EL (cell line): ENCODE measurements at regions not wholly inside any gene's neighbourhood (a gene's known extent, or its start where the extent isn't known, plus 50 kb on each side); places are given as distances from the start of the nearest gene placed in this dataset.
"Not testable (repeated sequence)": the region's sequence is repeated elsewhere in the genome, so short reads cannot be mapped to it uniquely, and the experiment has no call there.

Source experiments
- DNase-seq: peaks from one replicate; pipeline ENCODE4 v3.0.0-alpha.2; 2016

DNA sequence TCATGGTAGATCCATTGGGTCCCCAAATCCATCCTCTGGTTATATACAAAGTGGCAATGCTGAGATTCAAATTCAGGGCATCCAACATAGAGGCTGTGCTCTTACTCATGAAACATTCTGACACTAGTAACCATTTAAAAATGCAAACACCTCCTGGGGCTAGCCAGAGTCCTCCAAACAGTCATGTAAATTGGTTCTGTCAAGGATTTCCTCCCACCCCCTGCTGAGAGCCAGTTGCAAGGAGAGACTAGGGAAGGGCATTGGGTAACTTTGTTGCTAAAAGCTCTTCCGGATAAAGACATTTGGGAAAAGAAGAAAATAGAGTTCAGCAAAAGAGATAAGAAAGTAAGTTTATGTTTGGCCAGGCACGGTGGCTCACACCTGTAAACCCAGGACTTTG is 58.3 kb downstream of the ART5 start:
- DNase-seq = peak; percentile 71

DNA sequence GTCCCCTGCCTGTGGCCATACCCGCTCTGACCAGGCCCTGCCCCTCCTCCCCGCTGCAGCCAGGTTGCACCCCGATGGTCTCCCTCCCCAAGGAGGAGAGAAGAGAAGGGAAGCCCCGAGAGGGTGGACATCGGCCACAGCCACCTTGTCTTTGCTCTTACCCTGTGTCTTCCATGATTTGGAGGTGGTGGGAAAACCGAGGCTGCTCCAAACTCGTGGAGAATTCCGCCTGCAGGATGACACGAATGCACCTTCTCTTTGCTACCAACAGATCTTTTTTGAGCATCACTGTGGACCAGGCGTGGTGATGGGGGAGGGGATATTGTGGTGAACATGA is 60.4 kb downstream of the ART5 start:
- not testable (repeated sequence) for DNase-seq

DNA sequence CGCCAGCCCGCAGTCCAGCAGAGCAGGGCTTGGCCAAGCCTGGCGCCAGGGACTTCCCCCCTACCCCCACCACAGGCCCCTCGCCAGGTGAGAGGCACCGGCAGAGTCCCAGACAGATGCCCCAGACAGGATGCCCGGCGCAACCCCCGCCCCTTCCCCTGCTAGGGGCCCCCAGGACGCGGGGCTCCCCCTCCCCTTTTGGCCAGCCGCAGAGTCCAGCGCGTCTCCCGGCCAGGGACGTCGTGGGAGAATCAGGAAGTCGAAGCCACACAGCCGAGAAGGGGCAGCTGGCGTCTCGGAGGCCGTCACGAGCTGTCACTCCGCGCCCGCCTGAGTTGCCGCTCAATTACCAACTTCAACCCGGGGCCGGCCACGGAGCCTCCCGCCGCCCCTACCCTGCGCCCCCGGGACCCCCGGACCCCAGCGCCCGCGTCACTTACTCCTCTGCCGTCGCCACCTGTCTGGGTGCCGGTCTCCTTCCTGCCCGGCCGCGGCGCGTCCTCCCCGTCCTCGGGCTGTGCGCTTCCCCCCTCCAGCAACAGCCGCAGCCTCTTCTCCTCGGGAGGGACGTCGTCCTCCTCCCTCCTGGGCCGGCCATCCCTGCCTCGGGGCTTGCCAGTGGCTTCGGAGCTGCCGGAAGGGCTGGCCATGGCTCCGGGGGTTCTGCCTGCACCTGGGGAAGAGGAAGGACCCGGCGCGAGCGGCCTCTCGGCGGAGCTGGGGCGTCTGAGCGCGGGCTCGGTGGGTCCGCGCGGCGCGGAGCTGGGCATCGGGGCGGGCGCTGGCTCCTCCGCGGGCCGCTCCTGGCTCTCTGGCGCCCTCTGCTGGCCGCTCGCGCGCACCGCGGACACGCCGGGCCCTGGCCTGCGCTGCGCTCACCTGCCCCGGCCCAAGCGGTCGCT is 61.1 kb downstream of the ART5 start:
- peak; percentile 21 for DNase-seq

DNA sequence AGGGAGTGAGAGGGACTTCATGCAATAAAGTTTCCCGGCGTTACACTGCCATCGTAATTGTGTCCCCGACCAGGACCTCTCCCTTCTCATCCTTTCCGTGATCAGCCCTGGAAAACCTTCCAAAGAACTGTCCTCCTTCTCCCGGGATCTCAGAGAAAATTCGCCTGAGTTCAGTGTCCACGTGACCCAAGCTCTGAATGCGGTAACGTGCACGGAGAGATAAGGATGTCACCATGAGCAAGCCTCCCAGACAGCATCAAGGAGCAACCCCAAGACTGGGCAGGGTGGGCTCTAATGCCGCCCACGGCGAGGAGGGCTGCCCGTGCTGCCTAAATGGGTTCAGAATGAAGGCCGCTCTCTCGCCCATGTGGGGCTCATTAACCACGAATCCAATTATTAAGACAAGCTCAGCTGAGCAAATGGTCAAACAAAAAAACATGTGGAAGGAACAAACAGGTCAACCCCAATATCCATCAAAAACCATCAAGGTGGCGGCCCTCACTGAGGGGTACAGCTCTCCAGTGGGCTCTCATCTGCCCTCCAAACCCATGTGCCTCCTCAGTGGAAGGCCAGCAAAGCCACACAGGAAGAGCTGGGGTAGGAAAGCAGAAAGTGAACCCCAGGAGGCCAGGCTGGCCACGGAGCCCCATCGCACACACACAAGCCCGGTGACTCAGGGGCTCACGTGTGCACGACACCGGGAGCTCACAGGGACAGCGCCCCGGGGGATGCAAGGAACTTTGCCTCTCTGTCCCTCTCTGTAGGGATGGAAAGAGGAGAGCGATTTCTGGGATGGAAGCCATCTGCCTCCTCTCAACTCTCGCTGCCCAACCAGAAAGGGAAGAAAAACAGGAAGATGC is 62.0 kb downstream of the ART5 start:
- peak; percentile 6 for DNase-seq

DNA sequence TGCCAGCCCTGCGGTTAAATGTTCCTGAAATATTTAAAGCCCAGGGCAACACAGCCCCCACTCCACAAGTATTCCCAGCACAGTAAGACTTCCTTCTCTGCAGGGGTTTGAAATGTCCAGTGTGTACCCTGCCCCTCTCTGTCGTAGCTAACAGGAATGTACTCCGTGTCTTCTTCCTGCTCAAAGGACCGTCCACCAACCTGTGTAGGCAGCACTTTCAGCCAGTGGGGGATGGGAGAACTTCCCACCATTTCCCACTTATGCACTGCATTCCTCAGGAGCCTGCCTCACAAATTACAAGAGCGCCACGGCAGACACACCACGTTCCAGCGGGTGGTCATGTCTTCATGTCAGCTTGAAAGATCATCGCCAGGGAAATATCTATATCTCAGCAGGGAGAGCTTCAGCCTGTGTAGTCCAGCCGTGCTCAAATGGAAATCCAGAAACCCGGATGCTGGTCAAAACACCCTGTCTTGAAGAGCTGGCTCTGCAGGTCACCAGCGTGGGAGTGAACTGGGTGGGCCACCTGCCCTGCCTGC is 65.7 kb downstream of the ART5 start:
- not testable (repeated sequence) for DNase-seq

DNA sequence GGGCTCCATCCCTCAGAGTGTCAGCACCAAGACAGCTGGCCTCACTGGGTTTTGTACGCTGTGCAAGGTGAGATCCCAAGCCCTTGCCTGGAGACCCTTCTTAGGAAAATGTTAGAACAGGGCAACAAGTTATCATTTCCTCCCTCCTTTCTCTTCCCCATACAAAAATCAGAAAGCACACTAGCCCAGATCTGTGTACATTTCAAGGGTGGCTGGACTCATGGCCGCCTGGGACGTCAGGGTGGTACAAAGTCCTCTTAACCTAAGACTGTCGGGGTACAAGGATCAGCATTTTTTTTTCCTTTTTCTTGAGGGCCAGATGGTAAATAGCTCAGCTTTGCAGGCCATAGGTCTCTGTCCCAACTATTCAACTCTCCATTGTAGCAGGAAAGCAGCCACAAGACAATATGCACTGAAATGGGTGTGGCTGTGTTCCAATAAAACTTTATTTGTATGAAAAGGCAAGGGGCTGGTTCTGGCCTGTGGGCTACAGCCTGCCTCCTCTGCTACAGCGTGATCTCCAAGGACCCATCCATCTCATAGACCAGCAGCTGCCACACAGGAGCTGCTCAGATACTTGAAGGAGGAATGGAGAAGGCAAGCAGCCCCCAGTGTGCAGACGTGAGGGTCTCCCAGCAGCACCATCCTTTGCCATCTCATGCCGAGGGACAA is 68.7 kb downstream of the ART5 start:
- not testable (repeated sequence) for DNase-seq

DNA sequence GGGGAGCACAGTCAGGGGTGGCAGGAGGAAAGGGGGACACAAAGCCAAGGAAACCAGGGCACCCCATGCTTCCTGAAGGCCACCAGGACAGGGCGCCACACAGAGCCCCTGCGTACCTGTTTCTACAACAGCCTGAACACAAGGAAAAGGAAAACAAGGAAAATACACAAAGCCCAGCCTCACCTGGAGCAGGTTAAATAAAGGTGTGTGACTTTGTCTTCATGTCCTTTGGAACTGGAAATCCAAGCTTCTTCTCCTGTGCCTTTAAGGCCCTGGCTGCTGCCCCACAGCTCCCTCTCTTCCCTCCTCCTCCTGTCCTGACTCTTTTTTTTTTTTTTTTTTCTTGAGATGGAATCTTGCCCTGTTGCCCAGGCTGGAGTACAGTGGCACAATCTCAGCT is 70.0 kb downstream of the ART5 start:
- DNase-seq = not testable (repeated sequence)

DNA sequence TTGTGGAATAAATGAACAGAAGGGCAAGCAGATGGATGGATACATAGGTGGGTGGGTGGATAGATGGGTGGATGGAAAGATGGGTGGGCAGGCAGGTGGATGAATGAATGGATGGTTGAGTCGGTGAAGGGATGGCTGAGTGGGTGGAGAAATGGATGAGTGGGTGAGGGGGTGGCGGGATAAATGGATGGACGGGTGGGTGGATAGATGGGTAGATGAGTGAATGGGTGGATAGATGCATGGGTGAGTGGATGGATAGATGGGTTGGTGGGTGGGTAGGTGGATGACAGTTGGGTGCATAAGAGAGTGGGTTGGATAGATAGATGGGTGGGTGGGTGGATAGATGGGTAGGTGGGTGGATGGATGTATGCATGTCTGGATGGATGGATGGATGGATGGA is 76.0 kb downstream of the ART5 start:
- DNase-seq = not testable (repeated sequence)

DNA sequence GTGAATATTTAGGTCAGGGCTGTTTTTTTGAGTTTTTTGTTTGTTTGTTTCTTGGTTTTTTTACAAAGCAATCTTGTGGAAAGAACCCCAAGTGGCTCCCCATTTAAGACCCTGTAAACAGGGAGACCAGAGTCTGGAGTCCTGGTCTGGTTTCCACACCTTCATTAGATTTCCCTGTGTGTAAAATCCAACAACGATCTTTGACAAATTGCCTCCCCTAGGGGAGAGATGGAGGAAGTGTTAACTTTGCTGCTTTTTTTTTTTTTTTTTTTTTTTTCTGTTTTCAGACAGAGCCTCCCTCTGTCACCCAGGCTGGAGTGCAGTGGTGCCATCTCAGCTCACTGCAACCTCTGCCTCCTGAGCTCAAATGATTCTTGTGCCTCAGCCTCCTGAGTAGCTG is 77.4 kb downstream of the ART5 start:
- DNase-seq = not testable (repeated sequence)

DNA sequence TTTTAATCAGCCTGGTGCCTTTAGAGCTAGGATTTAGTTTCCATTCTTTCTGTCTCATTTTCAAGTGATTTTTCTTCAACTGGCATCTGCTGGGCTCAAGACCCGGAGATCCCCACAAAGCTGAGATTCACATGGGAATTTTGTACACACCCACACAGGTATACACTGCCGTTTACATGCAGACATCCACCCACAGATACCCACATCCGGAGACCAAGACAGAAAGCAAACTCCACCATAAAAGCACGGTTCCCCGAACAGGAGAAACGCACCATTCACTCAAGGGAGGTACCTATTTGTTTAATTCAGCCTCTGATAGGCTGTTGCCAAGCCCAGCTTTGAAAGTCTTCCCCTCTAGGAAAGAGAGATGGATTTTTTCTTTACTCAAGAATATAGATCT is 87.2 kb downstream of the ART5 start:
- DNase-seq = not testable (repeated sequence)

DNA sequence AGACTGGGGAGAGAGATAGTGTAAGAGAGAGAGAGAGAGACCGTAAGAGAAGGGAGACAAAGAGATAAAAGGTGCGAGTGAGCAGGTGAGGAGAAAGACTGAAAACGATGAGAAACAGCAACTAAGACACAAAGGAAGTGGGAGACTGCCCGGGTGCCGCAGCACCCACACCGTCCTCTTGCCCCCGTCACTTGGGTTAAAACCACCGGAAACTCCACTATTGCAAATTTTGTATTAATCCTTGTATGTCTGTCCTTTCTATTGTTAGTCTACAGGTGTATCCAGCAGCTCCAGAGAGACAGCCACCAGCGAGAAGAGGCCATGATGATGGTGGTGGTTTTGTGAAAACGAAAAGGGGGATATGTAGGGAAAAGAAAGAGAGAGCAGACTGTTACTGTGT is 96.8 kb downstream of the ART5 start:
- DNase-seq = not testable (repeated sequence)

DNA sequence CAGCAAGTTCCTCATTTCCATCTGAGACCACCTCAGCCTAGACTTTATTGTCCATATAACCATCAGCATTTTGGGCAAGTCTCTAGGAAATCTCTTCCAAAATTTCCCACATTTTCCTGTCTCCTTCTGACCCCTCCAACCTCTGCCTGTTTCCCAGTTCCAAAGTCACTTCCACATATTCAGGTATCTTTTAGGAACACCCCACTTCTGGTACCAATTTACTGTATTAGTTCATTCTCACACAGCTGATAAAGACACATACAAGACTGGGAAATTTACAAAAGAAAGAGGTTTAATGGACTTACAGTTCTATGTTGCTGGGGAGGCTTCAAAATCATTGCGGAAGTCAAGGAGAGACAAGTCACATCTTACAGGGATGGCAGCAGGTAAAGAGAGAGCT is 103.6 kb downstream of the ART5 start:
- not testable (repeated sequence) for DNase-seq

DNA sequence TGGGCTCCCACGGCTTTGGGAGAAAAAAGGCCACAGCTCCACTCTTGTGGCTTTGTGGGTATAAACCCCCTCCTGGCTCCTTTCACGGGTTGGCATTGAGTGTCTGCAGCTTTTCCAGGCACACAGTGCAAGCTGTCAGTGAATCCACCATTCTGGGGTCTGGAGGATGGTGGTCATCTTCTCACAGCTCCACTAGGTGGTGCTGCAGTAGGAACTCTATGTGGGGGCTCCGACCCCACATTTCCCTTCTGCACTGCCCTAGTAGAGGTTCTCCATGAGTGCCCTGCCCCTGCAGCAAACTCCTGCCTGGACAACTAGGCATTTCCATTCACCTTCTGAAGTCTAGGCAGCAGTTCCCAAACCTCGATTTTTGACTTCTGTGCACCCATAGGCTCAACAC is 104.5 kb downstream of the ART5 start:
- DNase-seq = not testable (repeated sequence)

DNA sequence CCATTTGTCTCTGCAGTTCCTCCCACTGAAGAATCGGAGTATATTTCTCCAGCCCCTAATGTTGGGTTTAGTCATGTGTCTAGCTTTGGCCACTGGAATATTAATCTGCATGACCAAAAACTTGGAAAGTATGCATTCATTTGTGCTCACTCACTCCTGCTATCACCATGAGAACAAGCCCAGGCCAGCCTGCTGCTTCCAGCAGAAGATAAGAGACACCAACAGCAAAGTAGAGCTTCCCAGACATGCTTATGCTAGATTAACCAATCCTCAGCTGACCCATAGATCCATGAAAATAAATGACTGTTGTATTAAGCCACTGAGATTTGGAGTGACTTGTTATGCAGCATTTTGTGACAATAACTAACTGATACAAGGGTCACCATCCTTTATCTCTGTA is 108.8 kb downstream of the ART5 start:
- not testable (repeated sequence) for DNase-seq

DNA sequence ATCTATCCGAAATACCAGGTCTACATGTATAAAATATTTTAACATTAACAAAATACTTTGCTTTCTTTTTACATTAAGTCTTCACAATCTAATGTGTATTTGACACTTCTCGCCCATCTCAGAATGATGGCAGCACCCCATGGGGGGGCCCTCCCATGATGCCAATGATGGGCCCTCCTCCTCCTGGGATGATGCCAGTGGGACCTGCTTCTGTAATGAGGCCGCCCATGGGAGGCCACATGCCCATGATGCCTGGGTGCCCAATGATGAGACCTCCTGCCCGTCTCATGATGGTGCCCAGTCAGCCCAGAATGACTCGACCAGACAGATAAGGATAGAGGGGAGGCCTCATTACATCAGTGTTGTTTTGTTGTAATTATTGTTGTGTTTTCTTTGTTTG is 110.5 kb downstream of the ART5 start:
- not testable (repeated sequence) for DNase-seq

DNA sequence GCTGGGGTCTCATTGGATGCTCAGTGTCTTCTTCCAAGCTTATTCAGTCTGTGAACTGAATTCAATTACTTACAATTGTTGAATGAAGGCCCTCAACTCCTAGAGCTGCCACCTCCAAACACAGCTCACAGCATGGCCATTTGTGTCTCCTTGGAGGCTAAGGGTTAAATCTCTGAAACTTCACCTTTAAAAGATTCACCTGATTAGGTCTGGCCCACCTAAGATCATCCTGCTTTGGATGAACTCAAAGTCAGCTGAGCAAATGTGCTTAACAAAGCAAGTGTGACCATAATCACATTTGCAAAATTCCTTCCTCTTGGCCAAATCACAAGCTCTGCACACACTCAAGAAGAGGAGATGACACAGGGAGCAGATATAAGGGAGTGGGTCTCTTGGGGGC is 118.2 kb downstream of the ART5 start:
- DNase-seq = not testable (repeated sequence)

DNA sequence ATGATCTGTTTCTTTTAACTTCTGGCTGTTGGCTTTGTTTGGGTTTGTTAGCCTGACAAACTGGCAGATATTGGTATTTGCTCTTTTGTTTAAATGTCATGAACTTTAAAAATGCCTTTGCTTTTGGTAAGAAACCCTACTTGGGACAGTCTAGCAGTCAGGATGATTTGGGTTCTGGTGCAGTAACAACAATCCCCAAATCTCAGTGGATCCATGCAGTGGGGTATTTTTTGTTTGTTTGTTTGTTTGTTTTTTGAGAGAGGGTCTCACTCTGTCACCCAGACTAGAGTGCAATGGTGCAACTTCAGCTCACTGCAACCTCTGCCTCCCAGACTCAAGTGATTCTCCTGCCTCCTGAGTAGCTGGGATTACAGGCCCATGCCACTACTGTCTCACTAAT is 120.9 kb downstream of the ART5 start:
- DNase-seq = not testable (repeated sequence)

DNA sequence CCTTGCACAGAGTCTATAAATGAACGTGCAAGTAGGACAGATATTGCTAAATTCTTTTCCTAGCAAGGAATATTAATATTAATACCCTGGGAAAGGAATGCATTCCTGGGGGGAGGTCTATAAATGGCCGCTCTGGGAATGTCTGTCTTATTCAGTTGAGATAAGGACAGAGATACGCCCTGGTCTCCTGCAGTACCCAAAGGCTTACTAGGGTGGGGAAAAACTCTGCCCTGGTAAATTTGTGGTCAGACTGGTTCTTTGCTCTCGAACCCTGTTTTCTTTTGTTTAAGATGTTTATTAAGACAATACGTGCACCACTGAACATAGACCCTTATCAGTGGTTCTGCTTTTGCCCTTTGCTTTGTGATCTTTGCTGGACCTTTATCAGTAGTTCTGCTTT is 122.0 kb downstream of the ART5 start:
- DNase-seq = not testable (repeated sequence)

DNA sequence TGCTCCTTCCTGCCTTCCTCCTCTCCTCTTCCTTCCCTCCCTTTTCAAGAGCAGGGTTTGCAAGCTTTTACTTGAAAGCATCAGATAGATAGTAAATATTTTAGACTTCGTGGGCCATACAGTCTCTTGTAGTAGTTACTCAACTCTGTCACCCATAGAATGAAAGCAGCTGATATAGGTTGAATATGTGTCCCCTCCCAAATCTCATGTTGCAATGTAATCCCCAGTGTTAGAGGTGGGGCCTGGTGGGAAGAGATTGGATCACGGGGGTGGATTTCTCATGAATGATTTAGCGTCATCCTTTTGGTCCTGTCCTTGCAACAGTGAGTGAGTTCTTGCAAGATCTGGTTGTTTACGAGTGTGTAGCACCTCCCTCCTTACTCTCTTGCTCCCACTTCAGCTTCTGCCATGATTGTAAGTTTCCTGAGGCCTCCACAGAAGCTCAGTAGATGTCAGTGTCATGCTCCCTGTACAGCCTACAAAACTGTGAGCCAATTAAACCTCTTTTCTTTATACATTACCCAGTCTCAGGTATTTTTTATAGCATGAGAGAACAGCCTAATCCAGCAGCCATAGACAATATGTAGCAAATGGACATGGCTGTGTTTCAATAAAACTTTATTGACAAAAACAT is 124.7 kb downstream of the ART5 start:
- DNase-seq = not testable (repeated sequence)

DNA sequence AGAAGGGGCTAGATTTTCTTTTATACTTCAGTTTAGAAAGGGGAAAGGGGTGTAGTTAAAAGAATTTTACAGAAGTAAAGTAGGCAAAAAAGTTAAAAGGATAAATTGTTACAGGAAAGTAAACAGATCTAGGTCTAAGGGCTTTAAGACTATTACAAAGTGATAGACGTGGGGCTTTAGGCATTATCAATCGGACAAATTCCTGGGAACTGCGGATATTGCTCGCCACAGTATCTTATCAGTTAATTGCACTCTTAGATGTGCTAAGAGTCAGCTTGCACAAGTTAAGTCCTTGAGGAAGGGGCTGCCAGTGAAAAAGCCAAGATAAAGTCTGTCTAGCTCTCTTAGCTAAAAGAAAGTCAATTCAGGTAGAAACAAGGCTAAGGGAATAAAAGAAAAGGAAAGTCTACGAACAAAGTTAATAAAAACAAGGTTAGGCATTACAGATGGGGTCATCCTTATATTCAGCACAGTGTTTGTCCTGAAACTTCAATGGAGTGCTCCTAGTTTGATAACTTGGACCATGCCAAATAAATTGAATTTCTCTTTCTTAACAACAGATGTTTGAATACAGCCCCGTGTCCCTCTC is 125.4 kb downstream of the ART5 start:
- not testable (repeated sequence) for DNase-seq

DNA sequence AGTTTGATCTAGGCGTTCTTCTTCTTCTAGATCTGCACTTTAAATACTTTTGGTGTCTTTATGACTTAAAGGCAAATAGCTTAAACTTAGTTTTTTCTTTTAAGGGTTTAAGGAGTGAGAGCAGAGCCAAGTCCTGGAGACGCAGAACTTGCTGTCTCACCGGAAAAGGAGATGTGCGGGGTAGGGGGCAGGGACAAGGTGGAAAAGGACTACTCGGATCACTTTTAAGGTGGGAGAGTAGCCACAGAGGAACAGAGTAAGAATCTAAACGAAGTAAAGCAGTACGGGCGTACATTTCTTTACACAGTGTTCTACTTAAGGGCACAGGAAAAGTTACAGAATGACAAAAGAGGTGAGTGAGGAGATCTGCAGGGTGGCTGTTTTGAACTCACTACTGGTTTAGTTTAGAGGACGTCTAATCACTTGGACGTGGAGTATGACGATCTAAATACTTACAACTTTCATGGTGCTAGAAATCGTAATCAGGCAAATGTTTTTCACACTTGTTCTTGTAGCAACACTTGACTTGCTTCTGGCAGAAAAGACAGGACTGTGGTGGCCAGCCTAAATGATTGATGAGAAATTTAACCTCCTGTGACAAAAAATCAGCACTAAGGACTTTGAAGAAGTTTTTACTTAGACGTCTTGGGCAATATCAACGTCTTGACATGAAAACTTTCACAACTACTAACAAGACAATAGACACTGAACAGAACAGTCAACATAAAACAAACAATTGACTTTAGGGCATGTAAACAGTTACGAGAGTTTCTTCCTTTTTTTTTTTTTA is 127.0 kb downstream of the ART5 start:
- DNase-seq = not testable (repeated sequence)
